ENCODE measurements at regions not wholly inside any gene's neighbourhood (a gene's known extent, or its start where the extent isn't known, plus 50 kb on each side); places are given as distances from the start of the nearest gene placed in this dataset.

DNA sequence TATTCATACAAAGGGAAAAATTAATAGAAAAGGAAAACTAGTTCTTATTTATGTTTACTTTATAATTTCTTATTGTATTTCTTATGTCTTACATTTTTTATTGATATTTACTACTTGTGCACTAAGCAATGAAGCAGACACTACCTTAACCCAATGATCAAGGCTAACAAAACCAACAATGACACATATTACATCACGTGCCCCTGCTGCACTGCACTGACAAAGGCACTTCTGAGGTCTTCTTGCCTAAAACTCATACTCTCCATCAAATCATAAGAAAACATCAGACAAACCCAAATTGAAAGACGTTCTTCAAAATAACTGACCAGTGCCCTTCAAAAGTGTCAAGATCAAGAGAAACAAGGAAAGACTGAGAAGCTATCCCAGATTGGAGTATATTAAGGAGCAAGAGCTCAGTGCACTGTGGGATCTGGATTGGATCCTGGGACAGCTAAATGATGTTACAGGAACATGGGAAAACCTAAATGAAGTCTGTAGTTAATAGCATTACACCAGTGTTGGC, 230.9 kb downstream of the AUH start:
- DNase-seq (ENCODE audit: low spot score), result no peak

DNA sequence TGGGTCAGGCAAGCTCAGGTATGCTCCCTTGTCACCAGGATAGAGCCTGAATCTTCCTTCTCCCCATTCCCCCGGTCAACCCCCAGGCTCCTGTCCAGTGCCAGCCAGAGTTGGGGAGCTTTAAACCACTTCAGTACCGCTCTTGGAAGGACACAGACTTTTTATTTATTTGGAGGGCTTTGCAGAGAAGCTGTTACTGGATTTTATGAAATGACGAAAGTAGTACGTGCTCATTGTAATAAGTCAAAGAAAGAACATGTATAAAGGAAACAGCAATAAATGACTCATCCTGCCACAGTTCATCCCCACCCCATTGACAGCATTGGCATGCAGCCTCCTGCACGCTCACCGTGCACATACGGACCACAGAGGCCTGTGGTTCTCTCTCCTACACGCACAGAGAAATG, 230.3 kb downstream of the AUH start:
- peak; percentile 84 for DNase-seq (ENCODE audit: low spot score)
- FAIRE-seq, result peak; percentile 95

More for the DNA sequence above, 230.9 kb downstream of the AUH start:
- no peak for FAIRE-seq

DNA sequence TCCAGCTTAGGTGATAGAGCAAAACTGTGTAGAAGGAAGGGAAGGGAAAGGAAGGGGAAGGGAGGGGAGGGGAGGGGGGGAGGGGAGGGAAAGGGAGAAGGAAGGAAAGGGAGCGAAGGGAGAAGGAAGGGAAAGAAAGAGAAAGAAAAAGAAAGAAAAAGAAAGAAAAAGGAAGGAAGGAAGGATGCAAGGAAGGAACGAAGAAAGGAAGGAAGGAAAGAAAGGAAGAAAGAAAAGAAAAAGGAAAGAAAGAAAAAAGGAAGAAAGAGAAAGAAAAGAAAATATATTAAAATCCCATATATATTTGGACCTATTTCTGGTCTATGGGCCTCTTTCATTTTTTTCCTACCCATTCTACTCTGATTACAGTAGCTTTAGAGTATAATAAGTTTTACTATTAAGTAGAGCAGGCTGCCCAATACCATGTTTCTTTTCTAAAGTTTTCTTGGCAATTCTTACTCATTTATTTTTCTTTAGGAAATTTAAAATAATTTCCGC, 229.1 kb downstream of the AUH start:
- FAIRE-seq, result no peak
- DNase-seq (ENCODE audit: low spot score), result no peak

DNA sequence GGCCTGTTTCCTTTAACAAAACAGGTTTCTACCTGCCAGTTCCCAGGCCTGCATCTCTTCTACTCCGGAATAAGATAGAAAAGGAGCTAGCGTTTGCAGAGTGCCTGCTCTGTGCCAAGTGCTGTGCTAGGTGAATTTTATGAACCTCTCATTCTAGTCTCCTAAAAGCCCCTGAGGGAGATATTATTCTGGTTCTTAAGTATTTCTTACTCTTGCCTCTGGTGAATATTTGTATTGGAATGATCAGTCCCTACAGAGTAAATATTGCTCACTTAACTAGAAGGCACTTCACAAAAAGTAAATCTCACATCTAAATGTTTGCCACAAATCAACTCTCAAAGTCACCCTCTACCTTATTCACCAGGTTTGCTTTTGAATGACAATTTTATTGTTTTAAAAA, 227.1 kb downstream of the AUH start:
- FAIRE-seq (no peak), DNase-seq (ENCODE audit: low spot score) (no peak)

DNA sequence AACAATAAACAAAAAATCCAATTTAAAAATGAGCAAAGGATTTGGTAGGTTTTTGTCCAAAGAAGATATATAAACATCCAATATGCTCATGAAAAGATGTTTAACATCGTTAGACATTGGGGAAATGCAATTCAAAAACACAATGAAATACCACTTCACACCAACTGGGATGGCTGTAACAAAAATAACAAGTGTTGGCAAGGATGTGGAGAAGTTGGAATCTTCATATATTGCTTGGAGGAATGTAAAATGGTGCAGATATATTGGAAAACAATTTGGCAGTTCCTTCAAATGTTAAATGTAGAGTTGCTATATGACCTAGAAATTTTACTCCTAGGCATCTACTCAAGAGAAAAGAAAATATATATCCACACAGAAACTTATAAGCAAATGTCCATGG, 224.3 kb downstream of the AUH start:
- DNase-seq (ENCODE audit: low spot score), result no peak
- no peak for FAIRE-seq

DNA sequence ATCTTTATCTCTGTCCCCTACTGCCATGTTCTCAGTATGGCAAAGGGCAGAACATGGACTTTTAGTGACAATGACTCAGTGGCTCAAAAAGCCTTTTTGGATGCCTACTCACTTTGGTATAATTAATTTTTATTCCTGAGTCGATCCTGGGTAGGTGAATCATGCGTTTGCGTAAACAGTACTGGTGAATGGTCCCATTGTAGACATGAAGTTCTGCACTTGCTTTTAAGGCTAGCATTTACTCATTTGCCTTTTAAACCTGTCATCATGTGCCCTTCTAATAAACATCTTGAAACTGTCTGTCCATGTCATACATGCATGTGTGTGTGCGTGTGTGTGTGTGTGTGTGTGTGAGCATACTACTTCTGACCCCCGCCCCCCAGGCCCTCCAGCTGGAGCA, 223.0 kb downstream of the AUH start:
- FAIRE-seq (no peak), DNase-seq (ENCODE audit: low spot score) (peak; percentile 29)

DNA sequence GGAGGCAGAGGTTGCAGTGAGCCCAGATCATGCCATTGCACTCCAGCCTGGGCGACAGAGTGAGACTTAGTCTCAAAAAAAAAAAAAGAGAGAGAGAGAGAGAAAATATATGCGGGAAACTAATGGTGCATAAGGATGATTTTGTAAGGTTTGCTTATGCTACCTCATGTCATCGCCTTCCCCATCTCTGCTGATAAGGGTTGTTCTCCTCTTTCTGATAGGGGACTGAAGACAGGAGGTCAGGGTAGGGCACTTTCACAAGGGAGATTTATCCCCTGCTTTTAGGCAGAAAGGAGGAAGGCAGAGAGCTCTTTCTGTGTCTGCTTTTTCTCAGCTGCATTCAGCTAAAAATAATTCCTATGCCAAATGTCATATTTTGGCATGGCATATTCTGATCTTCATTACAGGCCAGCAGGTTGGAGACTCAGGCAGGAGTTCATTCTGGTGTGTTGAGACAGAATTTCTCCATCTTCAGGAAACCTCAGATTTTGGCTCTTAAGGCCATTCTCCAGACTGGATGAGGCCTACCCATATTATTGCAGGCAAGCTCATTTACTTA, 220.2 kb downstream of the AUH start:
- DNase-seq (ENCODE audit: low spot score), result no peak
- no peak for FAIRE-seq

DNA sequence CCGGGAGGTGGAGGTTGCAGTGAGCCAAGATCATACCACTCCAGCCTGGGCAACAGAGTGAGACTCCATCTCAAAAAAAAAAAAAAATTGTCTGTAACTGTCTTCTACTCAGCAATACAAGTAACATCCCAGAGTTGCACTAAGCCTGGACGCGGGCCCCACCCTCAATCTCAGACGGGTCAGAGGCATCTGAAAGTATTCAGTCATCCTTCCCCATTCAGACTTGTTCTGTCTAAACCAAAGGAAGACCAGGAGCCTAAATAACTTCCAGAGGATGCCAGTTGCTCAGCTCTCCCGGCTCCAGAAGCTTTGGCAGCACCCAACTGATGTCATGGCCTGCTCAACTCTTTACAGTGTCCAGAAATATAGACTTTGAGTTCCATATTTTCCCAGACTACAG, 218.6 kb downstream of the AUH start:
- DNase-seq (ENCODE audit: low spot score) (no peak), FAIRE-seq (no peak)

DNA sequence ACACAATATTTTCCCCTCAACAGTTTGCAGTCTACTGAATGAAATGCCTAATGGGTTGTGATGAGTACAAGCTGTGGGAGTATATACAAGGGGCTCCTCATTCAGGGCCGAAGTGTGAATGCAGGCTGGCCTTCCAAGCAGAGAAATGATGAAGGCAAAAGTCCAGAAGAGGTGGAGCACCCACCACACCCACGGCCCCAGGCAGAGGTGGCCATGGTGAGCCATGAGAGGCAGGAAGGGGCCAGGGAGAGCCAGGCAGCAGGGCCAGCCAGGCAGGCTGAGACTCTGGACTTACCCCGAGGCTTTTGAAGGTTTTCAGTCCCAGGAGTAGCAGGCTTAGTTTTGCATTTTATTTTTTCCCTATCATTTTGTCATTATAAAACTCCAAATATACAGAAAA, 218.1 kb downstream of the AUH start:
- FAIRE-seq, result no peak

DNA sequence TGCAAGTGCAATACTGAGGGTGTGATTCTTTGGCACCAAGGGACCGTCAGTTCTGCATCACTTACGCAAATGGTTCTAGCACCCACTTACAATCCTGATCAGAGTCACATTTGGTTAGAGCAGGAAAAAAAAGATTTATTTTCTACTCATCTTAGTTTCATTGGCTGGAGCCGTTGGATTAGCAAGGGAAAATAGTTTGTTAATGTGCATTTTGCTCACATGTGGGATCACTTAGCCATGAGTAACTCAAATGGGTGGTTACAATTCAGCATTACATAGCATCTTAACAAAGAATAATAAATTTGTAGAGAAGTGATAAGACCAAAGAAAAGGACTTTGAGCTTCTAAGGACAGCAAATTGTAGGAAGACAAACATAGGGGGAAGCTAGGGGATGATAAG, 216.9 kb downstream of the AUH start:
- DNase-seq (ENCODE audit: low spot score) (no peak), FAIRE-seq (no peak)

More for the DNA sequence above, 218.1 kb downstream of the AUH start:
- no peak for DNase-seq (ENCODE audit: low spot score)

DNA sequence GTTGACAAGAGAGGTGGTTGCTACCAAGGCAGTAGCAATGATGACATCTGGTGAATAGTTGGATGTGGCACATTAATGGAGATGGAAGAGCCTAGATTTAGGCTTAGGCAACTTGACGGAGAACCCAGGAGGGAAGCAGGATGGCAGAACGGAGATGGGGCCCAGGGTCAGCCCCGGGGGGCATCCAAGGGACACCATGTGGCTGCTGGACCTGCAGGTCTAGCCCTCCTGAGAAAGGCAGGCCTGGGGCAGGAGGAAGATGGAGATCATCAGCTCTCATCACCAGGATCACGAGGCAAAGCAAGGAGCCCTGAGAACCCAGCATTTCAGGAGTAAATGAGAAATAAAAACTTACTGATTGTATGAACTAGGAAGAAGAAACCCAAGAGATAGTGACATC, 216.2 kb downstream of the AUH start:
- FAIRE-seq, result no peak
- DNase-seq (ENCODE audit: low spot score), result no peak

DNA sequence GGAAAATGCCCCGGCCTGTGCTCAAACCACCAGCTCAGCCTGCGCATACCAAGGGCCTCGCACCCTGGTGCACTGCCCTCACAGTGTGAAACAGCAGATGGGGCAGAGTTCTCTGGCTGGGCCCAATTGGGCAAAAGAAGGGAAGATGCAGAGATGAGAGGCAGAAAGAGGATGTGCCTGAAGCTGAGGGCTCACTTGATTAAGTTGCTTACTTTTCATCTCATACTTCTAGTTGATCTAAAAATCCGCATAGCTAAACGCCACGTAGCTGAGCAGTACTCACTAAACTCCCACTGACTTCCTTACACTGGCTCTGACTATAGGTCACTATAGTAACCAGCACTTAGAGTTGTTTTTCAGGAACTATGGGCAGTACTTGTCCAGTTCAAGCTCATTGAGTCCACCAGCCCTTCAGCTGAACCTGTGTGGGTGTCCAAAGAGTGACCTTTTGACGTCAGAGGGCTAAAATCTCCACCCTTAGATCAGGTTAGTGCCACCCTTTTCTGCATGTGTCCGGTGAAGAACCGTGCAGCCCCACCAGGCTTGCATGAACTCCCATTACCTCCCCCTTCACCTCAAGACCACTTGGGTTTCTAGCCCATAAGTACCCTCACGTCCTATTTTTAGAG, 215.2 kb downstream of the AUH start:
- FAIRE-seq, result no peak
- DNase-seq (ENCODE audit: low spot score), result no peak

DNA sequence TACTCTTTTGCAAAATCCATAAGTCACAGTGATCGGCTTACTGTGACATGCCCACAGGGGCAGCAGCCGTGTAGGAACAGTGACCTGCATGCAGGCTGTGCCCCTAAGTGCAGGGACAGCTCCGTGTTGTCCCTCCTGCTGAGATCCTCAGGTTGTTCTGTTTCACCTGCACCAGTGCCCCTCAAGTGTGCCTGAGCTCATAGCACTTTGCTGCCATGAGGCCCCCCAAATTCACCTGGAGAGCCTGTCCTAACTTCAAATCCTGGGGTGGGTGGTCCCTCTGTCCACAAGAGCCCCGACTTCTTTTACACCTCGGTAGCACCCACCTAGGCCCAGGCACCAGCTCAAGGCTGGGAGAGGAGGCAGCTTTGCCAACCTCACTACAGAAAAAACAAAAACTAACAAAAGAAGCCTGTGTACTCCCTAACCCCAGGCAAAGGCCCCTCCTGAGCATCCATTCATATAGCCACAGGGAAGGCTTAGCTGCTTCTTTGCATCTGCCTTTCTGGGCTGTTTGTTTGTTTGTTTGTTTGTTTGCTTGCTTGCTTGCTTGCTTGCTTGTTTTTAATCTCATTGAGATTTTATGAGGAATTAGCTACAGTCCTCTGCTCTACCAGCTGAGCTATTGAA, 214.5 kb downstream of the AUH start:
- FAIRE-seq, result no peak
- no peak for DNase-seq (ENCODE audit: low spot score)

DNA sequence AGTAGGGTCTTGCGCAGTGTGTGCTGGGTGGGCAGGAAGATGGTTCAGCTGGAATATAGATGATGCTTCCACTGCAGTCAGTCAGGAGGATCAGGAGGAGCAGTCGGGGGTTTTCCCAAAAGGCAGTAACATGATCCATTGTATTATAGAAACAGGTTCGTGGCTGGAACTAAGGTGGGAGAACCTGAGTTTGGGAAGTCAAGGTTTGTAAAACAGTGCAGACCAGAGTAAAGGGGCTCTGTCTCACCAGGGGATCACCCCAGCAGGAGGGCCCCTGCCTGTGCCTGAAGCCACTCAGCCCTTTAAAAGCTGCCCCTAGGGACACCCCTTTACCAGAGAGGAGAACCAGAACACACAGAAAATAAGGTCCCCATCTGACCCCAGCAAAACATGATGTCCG, 213.4 kb downstream of the AUH start:
- FAIRE-seq (no peak), DNase-seq (ENCODE audit: low spot score) (no peak)

DNA sequence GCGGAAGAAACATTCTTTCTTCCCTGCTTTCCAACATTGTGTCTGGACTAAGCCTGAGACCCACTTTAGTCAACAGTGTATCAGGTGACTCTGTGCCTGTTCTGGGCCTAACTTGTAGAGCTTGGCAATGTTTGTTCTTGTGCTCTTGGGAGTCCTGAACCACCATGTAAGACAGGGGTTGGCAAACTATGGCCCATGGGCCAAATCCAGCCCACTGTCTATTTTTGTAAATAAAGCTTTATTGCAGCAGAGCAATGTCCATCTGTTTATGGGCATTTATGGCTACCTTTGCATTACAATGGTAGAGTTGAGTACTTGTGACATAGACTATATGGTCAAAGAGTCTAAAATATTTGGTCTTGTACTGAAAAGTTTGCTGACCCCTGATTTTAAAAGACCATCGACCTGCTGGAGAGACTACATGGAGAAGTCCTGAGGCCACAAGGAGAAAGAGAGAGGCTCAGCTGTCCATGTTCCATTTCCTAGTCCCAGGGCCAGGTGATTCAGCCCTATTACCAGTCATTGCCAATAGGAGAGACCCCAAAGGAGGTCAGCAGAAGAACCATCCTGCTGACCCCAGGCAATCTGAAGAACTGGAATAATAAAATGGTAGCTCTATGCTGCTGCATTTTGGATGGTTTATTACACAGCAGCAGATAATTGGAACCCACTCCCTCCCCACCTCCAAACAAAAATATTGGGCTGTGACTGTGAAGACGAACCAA, 211.3 kb downstream of the AUH start:
- DNase-seq (ENCODE audit: low spot score) (no peak), FAIRE-seq (no peak)

DNA sequence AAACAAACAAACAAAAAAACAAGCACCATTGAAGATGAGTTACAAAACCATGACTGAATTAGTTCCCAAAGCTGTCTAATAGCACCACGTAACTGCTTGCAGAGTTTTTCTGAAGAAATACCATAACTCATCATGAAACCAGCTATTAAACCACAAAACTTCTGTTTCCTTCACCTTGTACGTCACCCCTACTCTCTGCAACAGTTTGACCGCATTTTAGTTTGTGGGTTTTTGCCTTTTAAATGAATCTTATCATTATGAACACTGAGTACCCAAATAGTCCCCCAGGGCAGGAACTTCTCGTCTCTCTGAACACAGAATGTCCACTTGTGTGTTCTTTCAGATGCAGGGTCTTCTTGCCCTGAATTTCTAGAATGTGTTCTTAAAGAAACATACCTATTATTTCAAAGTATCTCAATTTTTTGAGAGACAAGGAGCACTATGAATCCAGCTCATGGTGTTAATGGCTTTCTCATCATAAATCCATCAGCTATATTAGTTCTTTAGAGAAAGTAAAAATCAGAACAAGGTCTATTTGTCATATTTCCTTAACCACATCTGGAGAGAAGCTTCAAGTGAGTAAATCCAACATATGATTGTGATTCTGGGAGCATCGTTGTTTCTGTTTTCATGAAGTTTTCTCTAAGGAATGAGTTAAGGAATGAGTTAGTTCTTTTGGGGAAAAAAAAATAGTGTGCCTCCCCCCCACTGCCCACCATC, 210.6 kb downstream of the AUH start:
- no peak for FAIRE-seq
- no peak for DNase-seq (ENCODE audit: low spot score)

DNA sequence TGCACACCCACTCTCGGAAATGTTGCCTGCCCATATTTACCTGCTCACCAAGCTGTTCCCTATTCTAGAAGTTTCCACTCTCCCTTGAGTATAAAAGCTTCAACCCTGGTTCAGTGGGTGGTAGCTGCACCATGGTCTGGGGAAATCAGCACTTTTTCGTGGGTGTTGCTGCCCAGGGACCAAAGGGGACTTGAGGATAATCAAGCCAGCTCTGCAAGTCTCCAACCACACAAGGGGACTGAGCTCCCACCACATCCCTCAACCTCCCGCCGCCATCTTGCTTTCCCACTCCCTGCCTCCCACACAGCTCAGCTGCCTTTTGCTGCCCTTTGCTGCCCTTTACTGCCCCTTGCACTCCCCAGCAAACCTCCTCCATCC, 210.0 kb downstream of the AUH start:
- DNase-seq (ENCODE audit: low spot score) (no peak), FAIRE-seq (no peak)

DNA sequence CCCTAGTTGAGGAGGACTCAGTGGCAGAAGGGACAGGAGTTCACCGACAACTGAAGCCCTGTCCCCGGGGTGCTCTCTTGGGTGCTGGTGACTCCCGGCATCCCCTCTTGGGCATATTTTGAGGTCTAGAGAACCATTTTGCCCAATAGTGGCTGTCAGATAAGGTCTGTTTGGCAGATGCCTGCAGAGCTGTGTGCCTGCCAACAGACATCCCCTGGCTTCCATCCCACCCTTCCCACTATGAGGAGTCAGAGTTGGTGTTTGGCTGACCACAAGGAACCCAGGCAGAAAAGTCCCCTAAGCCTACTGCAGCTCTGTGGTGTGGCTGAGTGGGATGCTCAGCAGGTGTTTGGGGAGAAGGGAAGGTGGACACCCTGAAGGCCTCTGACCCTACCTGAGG, 207.0 kb downstream of the AUH start:
- DNase-seq (ENCODE audit: low spot score) (no peak), FAIRE-seq (no peak)

DNA sequence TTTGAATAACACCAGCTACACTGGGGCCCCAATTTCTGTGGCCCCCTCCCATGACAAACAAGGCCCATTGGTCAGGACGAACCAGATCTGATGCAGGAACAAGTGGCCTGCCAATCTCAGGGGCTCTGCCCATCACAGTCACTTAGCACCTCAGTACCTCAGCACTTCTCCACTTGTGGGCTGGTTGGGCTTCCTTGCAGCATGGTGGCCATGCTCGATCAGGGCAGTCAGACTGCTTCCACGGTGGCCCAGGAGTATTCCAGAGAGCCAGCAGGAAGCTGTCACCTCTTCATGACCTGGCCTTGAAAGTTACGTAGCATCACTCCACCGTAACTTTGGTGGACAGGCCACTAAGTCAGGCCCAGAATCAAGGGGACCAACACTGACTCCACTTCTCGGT, 206.5 kb downstream of the AUH start:
- no peak for DNase-seq (ENCODE audit: low spot score)
- FAIRE-seq, result no peak

DNA sequence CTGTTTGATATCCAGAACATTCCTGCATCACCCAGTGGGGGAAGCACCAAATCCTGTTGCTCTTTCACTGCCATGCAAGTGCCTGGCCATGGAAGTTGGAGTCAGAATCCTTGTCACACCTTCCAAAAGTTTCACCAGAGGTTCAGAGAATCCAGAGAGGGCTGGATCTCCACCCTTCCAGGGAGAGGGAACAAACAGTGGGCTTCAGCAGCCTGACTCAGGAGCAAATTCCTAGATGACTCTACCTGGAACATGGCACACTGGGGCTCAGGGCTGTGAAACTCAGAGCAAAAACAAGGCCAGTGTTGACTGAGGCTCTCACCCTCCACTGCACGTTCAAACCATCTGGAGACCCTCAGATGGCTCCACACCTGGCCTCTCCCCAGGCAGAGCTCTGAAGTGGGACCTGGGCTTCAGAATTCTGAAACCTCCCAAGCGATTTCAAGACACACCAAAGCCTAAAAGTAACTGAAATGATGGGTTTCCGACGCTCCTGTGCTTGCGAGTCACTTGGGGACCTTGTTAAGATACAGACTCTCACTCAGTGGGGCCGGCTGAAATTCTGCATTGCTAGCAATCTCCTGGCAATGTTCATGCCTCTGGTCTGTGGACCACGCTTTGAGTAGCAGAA, 205.9 kb downstream of the AUH start:
- FAIRE-seq (no peak), DNase-seq (ENCODE audit: low spot score) (no peak)

All from RCC 7860 (cell line).